GM10266 (cell line): ENCODE measurements at regions not wholly inside any gene's neighbourhood (a gene's known extent, or its start where the extent isn't known, plus 50 kb on each side); places are given as distances from the start of the nearest gene placed in this dataset.

Experiments used
- DNase-seq: peaks from one replicate; pipeline ENCODE4 v3.0.0; 2012; ENCODE audit errors: extremely low spot score
- CTCF ChIP-seq: IDR thresholded peaks from 2 replicates; pipeline ENCODE4 v1.5.1; 2012; ENCODE audit warnings: mild to moderate bottlenecking, low read depth; ENCODE audit not compliant: control insufficient read depth, insufficient read depth; ENCODE audit errors: missing control alignments

GRCh38 chr11:79950172-79950571 is 509.3 kb upstream of the TENM4 start:
- DNase-seq: no peak
- no peak for TF ChIP-seq CTCF

GRCh38 chr11:79949574-79949973 is 508.7 kb upstream of the TENM4 start:
- no peak for DNase-seq
- no peak for TF ChIP-seq CTCF

- no peak for DNase-seq
- TF ChIP-seq CTCF: no peak
Measured at GRCh38 chr11:79942646-79943045, 501.8 kb upstream of the TENM4 start.

DNA sequence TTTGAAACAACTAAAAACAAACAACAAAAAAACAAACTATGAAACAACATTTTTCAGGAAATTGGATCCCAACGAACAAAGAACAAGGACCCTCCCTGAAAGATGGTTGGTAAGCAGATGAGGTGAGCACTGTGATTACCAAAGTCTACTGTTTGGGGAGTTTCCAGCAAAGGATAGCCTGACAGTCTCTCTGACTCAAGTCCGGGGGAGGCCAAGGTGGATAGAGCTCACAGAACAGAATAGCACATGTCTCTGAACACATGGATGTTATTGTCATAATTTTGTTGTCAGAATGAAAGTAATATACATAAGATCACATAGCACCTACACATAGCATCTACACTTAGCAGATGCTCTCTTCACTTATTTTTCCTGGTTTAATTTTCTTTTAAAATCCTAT is 501.3 kb upstream of the TENM4 start:
- TF ChIP-seq CTCF: no peak
- DNase-seq: no peak

DNA sequence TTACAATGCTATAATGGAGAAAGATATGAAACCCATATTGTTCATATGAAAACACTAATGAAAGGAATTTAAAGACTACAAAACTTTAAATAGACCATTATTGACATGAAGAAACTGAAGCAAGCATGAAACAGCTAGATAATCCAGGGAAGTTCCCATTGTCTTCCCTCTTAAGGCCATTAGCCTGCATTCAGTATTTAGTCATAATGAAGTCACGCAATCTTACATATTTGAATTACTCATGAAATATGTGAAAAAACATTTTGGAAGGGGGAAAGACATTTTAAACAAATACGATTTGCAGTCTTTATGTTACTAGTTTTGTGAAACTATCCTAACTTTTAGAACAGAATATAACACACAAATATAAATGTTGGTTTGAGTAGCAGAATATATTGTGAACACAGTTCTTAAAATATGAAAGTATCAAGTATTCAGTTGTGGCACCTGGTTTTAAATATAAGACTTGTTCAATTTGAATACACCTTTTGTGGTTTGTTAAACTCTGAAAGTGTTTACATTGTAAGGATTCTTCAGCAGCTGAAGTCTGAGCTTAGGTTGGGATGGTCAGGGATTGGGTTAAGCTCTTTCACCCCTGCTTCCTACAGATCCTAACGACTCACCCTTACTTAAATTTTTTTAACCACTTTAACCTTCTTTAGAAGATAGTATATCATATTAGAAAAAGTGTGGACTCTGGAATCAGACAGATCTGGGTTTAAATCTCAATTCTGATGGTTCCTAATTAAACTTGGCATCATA is 500.3 kb upstream of the TENM4 start:
- no peak for TF ChIP-seq CTCF
- DNase-seq: no peak

DNA sequence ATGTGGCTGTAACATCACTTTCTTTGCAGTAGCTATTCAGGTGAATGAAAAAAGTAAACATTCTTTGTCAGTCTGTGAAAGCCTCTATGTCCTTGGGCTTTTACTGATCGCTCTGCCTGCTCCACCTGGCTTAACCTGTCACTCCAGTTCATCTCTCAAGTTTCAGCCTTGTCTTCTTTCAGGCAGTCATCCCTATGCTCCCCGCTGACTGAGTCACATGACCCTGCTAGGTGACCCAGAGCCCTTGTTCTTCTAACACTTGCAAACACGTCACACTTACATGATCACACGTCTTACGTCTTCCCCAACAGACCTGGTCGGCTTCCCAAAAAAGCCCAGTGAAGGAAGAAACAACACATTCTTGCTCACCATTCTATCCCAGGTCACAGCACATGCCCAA is 499.3 kb upstream of the TENM4 start:
- DNase-seq: no peak
- no peak for TF ChIP-seq CTCF

GRCh38 chr11:79939111-79939510 is 498.3 kb upstream of the TENM4 start:
- no peak for DNase-seq

More at GRCh38 chr11:79939111-79939510, 498.3 kb upstream of the TENM4 start:
- TF ChIP-seq CTCF: no peak
